HG03103 (cell line): ENCODE measurements at regions not wholly inside any gene's neighbourhood (a gene's known extent, or its start where the extent isn't known, plus 50 kb on each side); places are given as distances from the start of the nearest gene placed in this dataset.

Experiments
- ATAC-seq: cut with Tn5 transposase; IDR thresholded peaks from one replicate; pipeline ENCODE4 v1.9.1; 2021; ENCODE audit warnings: low read depth; ENCODE audit not compliant: unreplicated experiment

DNA sequence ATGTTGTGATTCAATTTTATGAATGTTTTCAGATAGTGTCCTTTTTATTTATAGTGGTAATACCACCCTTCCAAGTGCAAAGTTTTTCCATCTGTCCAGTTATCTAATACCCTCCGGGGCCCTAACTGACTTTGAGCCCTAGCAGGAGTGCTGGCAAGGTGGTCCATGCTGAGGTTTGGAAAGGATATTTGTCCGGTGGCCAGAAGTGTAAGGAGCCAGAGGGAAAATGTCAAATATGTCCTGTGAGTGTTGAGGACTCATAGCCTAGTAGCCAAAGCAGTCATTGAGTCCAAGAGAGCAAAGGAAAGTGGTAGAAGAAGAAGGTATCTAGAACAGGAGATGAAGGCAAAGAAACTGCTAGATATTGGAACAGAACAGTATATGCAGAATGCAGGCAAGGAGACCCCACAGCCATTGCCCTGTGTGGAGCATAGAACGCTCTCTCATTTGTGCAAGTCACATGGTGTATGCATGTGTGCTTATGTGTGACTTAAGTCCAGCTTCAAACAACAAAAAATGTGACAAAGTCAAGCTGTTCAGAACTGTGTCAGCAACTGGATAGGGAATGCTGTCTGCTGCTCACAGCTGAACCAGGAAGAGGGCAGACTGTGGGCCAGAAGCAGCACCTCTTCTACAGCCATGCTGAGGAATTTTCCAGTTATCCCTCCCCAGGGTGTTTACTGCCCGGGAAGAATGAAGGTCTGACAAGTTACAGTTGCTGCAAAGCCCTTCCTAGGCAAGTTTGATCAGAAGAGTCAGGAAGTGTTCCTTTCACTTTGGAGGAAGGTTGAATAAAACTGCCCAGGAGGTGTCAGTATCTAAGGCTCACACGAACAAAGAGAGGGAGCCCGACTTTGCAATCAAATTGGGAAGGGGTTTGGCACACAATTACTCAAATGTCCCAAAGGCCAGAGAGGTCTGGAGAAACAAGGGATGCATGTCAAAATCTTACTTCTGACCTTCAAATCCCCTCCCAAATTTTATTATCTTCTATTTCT is 463.3 kb upstream of the DMAC1 start:
- ATAC-seq, result no peak

DNA sequence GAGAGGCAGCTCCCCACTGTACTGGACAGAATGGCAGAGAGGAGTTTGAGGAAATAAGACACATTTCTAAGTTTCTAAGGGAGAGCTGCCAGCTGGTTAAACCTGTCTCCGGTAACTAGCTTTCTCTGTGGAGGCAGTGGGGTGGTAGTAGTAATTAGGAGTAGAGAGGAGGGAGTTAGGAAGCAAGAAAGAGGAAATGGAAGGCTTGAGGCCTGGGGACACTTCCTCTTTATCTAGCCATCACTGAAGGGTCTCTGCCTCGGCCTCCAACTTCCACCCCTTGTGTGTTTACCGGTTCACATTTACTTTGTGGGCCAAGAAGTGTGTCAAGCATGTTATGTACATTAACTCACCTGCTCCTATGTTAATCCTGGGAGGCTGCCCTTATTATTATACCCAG is 462.2 kb upstream of the DMAC1 start:
- no peak for ATAC-seq

DNA sequence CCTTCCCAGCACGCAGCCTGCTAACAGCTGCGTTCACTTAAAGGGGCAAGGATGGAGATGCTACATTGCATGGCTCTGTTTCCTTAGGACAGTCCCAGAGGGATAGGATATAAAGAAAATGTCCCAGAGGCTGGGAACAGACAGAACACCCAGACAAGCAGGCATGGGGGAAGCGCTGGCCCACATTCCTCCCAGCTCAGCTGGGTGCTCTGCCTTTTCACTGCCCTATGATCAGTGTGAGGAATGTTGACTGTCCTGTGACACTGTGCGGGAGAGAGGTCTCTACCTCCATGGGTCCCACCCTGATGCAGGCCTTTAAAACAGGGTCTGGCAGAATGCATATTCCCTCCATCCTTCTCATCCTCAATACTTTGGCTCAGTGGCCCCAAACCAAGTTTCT is 459.4 kb upstream of the DMAC1 start:
- no peak for ATAC-seq

DNA sequence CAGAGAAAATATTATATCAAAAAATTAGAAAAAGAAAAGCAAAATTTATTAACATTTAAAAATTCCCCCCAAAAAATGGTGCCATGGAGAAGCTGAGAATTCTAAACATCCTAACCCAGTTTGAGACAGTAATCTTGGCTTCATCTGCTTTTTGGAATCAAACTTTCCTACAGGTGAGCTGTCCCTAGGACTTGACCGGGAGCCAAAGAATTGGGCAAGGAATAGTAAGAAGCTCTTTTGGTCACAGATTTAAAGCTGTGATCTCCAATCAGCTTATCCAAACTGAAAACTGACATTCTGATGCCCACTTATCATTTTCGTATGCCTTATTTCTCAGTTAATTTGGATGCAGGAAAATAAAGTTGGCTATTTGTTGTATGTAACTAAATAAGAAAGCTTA is 457.3 kb upstream of the DMAC1 start:
- no peak for ATAC-seq

DNA sequence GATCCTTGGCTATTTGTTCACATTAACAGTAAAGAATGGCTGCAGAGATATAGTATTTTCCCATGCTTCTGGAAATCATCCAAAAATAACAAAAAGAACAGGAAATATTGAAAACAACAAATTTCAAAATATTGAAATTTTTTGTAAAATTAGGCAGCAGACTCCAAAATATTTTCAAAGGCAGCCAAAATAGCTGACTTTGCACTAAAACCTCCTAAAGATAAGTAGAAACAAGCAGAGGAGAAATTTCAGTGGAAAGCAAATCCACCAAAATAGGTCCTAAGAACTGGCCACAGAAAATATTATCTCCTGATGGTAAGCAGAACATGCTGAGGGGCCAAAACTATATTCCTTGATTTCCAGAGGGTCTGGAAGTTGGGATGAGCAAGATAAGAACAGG is 456.3 kb upstream of the DMAC1 start:
- no peak for ATAC-seq

DNA sequence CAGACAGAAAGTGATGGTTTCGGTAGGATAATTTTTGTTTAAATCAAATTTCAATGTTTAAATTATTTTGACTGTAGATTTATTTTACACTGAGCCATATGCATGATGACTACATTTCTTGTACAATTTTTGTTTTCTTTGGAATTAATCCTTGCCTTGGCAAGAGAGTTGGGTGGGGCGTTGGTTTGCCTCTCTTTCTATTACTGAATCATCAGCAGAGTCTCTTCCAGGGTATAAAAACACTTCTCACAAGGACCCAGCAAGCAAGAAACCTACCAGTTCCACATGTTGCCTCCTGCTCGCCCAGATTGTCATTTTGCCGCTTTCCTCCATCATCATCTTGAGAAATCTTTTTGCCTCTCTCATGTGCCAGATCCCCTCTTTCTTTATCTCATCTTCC is 455.0 kb upstream of the DMAC1 start:
- no peak for ATAC-seq

DNA sequence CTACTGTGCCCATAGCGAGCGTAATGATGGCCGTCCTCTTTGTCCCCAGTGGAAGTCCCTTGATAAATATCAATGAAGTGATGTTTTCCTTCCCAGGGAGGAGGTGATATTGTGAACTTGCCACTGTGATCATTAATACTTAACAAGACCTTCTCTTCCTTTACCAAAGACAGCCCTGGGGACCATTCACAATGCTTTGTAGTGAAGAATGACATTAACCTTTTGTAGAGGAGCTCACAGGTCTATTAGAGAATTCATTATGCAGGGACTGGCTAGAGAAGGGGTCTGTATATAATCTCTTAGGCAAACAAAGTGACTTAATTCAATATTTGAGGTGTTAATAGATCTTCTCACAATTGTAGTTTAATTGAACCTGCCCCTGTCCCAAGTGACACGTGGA is 452.9 kb upstream of the DMAC1 start:
- no peak for ATAC-seq

DNA sequence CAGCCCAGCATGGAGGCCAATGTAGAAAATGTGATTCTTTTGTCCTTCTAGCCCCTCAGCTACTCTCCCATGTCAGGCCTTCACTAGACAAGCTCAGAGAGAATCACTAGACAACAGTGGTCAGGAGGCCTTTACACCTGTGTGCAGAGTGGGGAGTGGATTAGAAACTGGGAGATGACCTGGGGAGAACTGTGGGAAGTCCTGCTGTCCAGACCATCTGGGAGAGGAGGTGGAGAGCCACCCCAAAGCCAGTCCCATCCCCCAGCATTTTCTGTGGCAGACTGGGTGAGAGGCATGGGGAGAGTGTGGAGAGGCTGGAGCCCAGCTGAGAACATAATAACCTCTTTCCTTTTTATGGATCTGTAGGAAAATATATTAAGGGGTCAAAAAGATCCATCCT is 452.0 kb upstream of the DMAC1 start:
- no peak for ATAC-seq

DNA sequence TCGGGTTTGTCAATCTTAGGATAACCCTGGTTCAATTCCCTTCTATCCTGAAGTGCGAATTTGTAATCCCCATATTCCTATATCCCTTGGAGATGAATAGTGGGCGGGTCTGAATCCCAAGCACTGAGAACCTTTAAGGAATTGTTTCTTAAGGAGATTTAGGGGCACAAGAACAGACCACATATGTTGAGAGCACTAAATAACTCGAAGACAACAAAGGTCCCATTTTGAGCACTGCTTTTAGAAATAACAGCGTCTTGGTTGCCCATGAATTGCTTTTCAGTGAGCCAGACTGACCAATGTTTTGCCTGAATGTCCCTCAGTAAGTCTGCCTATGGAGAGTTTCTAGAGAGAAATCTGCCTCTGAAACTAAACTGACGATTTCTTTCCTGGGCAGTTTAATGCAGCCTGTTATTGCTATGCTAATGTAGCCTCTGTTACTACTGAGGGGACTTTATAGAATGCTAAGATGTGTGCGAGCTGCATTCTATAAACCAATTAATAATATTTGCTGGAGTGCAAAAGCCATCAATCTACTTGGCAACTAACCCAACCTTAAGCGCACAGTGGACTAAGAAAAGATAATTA is 445.0 kb upstream of the DMAC1 start:
- no peak for ATAC-seq

DNA sequence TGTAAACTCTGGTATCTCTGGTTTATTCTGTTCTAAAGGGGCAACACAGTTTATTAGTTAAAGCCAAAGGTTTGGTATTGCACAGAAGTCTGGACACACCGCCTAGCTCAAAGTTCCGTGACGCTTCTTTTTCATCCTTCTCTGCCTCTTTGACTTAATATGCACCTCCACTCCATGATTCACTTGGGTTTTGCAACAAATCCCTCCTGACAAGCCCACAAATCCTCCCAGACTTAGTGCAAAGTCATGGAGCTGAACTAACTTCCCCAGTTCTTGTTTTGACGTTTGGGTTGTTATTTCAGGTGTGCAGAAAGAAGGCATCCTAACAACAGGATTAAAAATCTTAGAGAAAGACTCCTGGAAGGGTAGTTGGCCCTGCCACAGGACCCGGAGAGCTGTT is 441.6 kb upstream of the DMAC1 start:
- ATAC-seq, result no peak

DNA sequence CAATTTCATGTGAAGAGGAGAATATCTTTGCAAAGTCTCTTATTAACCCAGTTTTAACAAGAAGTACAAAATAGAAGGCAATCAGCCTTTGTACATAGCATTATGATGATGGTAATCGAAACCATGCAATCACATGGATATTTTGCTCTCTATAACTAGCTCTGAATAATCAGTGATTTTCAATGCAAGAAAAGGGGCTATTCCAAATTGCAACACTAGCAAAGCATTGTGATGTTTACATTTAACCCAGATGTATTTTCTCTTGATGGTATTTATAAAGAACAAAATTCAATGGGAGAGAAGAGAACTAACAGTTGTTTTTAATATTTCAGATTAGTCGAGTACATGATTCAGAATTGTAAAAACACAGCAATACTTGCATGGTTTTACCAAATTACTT is 437.5 kb upstream of the DMAC1 start:
- ATAC-seq, result no peak

DNA sequence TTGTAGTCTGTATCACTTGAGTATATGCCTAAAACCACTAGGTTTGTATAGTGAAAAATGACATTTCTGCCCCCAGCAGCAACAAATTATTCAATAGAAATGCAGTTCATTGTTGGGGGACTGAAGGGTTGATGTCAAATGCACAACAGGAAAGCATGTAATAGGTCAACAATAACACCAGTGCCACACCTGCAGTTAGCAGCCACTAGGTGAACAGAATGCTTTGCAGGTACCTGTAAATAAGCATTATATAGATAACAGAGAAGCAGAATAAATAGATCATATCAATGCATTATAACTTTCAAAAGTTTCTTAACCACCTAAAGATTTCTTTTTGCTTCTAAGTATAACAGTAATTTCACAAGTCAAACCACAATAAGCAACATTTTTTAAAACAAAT is 435.9 kb upstream of the DMAC1 start:
- no peak for ATAC-seq

DNA sequence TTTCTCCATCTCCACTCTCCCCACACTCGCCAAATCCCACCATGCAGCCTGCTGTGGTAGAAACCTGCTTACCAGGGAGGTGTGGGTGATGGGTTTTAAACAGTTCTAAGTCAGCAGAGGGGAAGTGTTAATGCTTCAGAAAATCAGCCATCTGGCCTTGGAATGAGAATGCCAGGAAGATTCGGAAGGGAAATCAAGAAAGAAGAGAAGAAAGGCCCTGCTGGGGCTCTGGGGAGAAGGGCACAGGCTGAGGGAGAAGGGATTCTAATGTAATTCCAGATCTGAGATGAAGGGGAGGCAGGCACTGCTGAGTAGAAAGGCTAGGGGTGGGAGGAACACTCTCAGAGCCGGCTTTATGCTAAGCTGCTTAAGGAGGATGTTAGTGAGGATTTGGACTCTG is 434.7 kb upstream of the DMAC1 start:
- ATAC-seq, result no peak

DNA sequence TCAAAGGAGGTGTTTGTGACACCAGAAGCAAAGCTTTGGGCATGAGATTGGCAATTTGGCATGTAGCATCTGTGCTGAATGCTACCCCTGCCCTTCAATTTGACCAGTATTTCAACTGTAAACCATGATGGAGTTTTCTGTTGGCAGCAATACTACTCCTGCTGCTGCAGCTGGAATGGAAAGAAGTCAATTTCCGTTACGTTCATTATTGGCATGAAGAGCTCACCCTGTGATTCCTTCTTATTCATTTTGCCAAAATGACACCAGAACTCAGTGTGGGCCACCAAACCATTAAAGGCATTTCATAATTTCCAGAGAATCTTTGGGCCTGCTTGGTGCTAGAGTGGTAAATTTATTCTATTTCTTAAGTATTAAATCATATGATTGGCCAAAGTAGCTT is 433.1 kb upstream of the DMAC1 start:
- no peak for ATAC-seq

DNA sequence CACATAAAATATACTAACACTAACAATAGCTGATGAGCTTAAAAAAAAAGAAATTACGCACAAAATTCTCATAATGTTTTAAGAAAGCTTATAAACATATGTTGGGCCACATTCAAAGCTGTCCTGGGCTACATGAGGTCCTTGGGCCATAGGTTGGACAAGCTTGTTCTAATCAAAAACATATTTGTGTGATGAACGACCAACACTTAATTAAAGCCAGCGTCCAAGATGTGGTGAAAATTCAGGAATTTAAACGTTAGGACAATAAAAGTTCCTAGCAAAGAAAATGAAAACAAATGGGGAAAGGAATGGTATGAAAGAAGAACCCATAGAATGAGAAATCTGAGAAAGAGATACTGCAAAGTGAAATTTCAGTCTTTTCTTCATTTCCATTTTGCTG is 429.6 kb upstream of the DMAC1 start:
- ATAC-seq, result no peak

DNA sequence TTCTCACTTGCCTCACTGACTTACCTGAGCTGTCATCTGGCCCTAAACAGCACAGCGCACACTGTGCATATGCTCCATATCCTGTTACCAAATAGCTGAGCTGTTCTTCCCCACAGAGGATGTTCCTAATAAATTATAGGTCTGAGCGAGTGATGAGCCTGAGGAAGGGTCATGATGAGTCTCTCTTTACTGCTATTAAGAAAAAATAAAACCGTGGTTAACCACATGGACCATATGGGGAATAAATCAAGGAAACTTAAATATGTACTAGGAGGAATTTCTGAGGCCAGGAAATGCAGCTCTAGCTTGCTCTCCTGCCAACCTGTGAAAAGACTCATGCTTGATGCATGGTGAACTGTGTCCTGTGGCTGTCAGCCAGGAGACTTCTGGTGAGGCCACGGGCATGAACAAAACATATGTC is 424.8 kb upstream of the DMAC1 start:
- ATAC-seq, result no peak

DNA sequence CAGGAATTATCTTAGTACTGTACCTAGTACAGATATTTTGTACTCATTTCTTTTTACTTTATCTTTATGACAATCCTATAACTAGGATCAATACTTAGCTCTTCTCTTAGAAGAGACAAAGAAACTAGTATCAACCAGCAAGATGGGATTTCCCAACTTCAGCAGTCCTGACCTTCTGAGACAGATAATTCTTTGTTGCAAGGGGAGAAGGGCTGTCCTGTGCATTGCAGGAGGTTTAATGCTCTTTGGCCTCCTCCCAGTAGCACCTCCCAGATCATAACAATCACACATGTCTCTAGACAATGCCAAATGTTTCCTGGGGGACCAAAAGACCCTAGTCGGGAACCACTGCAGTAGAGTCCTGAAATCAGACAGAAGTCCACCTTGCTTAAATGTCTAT is 424.3 kb upstream of the DMAC1 start:
- no peak for ATAC-seq

DNA sequence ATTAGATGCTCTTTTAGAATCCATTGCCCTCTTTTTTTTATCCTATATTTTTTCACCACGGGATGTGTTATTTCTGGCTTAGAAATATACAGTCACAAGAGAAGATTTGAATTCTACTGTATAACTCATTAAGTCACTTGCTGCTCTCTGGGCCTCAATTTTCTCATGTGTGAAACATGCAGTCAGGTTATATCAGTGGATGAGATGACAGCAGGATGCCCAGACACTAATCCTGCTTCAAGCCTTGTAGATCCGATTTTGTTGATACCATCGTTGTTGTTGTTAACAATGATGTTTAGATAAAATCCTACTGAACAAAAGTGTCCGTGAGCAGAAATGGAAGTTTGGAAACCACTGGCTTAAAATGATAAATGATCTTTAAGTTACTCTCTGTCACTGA is 421.9 kb upstream of the DMAC1 start:
- no peak for ATAC-seq

DNA sequence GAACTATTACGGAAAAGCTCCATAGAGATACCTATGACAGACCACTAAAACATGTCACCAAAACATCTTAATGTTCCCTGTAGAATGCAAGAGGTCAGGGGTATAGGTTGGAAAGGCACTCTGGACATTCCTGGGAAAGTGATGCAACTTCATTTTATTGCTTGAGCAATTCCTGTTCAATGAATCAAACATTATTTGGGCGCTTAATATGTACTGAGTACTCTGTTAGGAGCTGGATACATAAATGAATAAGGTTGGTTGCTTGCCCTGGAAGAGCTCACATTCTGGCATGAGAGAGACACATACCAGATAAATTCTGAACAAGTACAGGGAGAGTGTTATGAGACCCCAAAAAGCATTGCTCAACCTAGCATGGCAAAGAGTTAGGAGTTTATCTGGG is 408.9 kb upstream of the DMAC1 start:
- ATAC-seq, result no peak

DNA sequence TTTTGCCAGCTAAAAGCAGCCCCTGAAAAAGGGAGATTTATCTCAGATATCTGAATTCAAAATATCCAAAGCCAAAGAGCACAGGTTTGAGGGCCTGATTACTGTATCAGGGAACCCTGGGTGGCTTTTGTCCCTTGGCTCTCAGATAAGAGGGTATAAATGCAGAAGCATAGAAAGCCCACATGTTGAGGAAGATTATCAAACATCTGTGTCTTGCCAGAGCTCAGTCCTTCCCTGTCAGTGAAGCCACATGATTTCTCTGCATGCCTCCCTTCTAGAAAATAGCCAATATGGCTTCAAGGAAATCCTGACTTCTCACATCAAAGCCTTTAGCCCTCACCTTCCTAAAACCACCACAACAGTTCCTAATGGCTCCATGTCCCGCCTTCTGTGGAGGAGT is 408.0 kb upstream of the DMAC1 start:
- ATAC-seq, result no peak

DNA sequence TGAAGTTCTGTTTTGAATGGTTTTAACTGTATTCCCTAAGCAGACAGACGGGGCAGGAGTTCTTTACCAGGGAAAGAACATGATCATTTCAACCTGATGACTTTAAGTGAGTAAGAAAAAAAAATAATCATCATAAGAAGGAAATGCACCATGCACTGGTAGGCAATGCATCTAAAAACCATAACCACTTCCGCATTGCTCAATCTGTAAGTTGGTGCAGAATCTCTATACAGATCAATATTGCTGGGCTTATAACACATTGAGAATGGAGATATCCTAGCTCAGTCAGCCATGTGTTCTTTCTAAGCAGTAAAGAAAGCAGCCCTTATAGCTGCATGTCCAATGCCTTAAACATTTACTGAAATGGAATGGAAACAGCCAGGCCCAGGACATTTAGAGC is 407.1 kb upstream of the DMAC1 start:
- no peak for ATAC-seq

DNA sequence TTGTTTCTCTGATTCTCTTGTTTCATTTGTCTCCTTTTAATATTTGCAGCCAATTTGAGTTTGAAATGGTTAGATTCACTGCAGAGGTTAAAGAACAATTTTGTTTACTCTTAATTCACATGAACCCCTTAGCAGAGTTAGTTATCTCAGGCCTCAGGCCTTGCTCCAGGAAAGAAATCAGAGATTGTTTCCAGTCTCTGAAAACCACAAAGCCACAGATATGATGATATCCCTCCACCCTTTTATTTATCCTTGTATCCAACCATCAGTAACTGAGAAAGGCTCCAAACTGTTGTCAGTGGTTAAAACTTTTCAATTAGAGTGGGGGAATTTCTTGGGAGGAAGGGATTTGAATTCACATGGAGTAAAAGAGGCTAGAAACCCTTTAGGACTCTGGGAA is 406.0 kb upstream of the DMAC1 start:
- no peak for ATAC-seq
